ENCODE measurements at regions not wholly inside any gene's neighbourhood (a gene's known extent, or its start where the extent isn't known, plus 50 kb on each side); places are given as distances from the start of the nearest gene placed in this dataset.

DNA sequence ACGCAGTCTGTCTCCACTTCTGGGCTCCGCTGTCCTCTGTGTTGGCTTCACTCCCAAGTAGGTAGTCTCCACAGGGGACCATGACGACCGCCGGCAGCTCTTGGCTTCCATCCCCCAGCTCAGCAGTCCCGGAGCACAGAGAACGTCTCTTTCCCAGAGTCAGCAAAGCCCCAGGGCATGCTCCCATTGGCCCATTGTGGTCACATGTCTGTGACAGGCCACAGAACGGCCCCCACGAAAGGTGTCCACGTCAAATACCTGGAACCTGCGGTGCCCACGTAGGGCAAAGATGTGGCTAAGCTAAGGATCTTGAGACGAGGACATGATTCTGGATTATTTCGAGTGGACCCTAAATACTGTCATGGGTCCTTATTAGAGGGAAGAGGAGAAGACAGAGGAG, 438.4 kb upstream of the SULF2 start:
- Histone ChIP-seq H2AFZ (ENCODE audit: control insufficient read depth, low read depth, low read length) (no peak overlapping the region), H4K20me1 (ENCODE audit: control insufficient read depth, insufficient read depth) (no peaks in the 10 kb centered on the region), H3K9ac (ENCODE audit: control insufficient read depth, insufficient read depth, low read length) (no peak overlapping the region), H3K4me3 (no peak overlapping the region), H3K27me3 (replicated peaks in 1 of 2; ENCODE audit: control insufficient read depth in 2 of 2, insufficient read depth in 2 of 2, low read length in 1 of 2) (no peaks in the 10 kb centered on the region), H3K9me3 (replicated peaks; ENCODE audit: control insufficient read depth, insufficient read depth, low read length) (no peaks in the 10 kb centered on the region), H3K4me2 (ENCODE audit: control insufficient read depth, insufficient read depth) (no peak overlapping the region), H3K4me1 (ENCODE audit: control insufficient read depth, insufficient read depth, low read length) (no peaks in the 10 kb centered on the region), H3K36me3 (ENCODE audit: control insufficient read depth in 2 of 2, insufficient read depth in 2 of 2, low read length in 1 of 2) (no peaks in the 10 kb centered on the region), H3K27ac (ENCODE audit: control insufficient read depth, insufficient read depth) (no peak overlapping the region), H3K79me2 (ENCODE audit: control insufficient read depth, insufficient read depth, low read length) (no peaks in the 10 kb centered on the region)
- CTCF ChIA-PET: no interaction called here
- POLR2A ChIA-PET: no interaction called here
- intact Hi-C loops (cut with micrococcal nuclease; ENCODE audit: unreplicated experiment): no loop called here
- RAD21 ChIA-PET (ENCODE audit: unreplicated experiment): no interaction called here
- no peak for FAIRE-seq
- no peak for ATAC-seq
- TF ChIP-seq, protein P1, sequence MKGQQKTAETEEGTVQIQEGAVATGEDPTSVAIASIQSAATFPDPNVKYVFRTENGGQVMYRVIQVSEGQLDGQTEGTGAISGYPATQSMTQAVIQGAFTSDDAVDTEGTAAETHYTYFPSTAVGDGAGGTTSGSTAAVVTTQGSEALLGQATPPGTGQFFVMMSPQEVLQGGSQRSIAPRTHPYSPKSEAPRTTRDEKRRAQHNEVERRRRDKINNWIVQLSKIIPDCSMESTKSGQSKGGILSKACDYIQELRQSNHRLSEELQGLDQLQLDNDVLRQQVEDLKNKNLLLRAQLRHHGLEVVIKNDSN (IDR thresholded peaks at IDR 0.05; ENCODE audit: borderline replicate concordance, extremely low read length, insufficient read depth, low read depth, low read length): peak; percentile 8
- TF ChIP-seq BACH1 (IDR thresholded peaks at IDR 0.05; ENCODE audit: borderline replicate concordance) (no peak), KAT2A (conservative IDR thresholded peaks at IDR 0.05; ENCODE audit: control insufficient read depth, low read depth, low read length) (no peak)
- no TSS peak for BruUV-seq (replicated peaks)
- in situ Hi-C loops (cut with MboI): no loop called here
- SMC1A ChIA-PET (ENCODE audit: uncharacterized antibody, unreplicated experiment): no interaction called here
- no peak for DNase-seq (ENCODE audit: low read depth, low spot score)
- WGBS (ENCODE audit: insufficient coverage, insufficient replicate concordance, low lambda C conversion rate, missing lambda C conversion rate): 40% methylated on average over 14 of the region's 14 CpGs

DNA sequence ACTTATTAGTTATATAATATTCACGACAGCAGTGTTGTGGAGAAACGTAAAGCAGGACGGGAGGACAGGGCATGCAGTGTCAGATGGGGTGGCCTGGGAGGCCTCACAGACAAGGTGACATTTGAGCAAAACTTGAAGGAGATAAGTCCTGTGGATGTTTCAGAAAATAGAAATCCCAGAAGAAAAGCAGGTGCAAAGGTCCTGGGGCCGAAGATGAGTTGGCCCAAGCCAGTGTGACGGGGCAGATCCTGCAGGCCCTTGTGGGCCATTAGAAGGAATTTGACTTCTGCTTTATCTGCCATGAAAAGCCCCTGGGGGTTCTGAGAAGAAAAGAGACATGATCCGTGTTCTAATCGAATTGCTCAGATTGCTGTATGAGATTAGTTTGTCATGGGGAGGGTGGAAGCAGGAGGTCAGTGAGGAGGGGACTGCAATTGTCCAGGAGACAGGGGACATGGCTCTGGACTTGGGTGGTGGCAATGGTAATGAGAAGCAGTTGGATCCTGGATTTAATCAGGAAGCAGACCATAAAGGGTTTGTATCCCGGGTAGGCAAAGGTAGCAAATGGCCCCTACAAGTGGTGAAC, 437.4 kb upstream of the SULF2 start:
- Histone ChIP-seq H3K27me3 (replicated peaks in 1 of 2; ENCODE audit: control insufficient read depth in 2 of 2, insufficient read depth in 2 of 2, low read length in 1 of 2) (no peaks in the 10 kb centered on the region), H3K36me3 (ENCODE audit: control insufficient read depth in 2 of 2, insufficient read depth in 2 of 2, low read length in 1 of 2) (no peaks in the 10 kb centered on the region), H3K79me2 (ENCODE audit: control insufficient read depth, insufficient read depth, low read length) (no peaks in the 10 kb centered on the region), H3K9ac (ENCODE audit: control insufficient read depth, insufficient read depth, low read length) (no peak overlapping the region), H3K4me3 (no peak overlapping the region), H3K4me1 (ENCODE audit: control insufficient read depth, insufficient read depth, low read length) (no peaks in the 10 kb centered on the region), H3K9me3 (replicated peaks; ENCODE audit: control insufficient read depth, insufficient read depth, low read length) (no peaks in the 10 kb centered on the region), H4K20me1 (ENCODE audit: control insufficient read depth, insufficient read depth) (no peaks in the 10 kb centered on the region), H3K27ac (ENCODE audit: control insufficient read depth, insufficient read depth) (no peak overlapping the region), H3K4me2 (ENCODE audit: control insufficient read depth, insufficient read depth) (no peak overlapping the region), H2AFZ (ENCODE audit: control insufficient read depth, low read depth, low read length) (no peak overlapping the region)
- ATAC-seq (no peak), FAIRE-seq (no peak), DNase-seq (ENCODE audit: low read depth, low spot score) (no peak)
- BruUV-seq (replicated peaks): no TSS peak
- TF ChIP-seq ATF7 (IDR thresholded peaks at IDR 0.05; ENCODE audit: low read depth) (no peak), SIX5 (IDR thresholded peaks at IDR 0.05; ENCODE audit: low read depth, low read length, severe bottlenecking) (no peak), HCFC1 (IDR thresholded peaks at IDR 0.05; ENCODE audit: low read length) (no peak)
- ChIA-PET SMC1A (ENCODE audit: uncharacterized antibody, unreplicated experiment) (no interaction called here), CTCF (no interaction called here), RAD21 (ENCODE audit: unreplicated experiment) (no interaction called here), POLR2A (no interaction called here)
- in situ Hi-C loops (cut with MboI): no loop called here
- intact Hi-C loops (cut with micrococcal nuclease; ENCODE audit: unreplicated experiment): no loop called here
- WGBS (ENCODE audit: insufficient coverage, insufficient replicate concordance, low lambda C conversion rate, missing lambda C conversion rate): 39% methylated on average over 8 of the region's 8 CpGs
